DOHH2 (cell line): ENCODE measurements at regions not wholly inside any gene's neighbourhood (a gene's known extent, or its start where the extent isn't known, plus 50 kb on each side); places are given as distances from the start of the nearest gene placed in this dataset.

Experiments used
- CTCF ChIP-seq: fragments of 200-600 bp; sonication (generic); IDR thresholded peaks from one replicate; pipeline ENCODE4 v1.5.1; 2014; ENCODE audit warnings: antibody characterized with exemption, mild to moderate bottlenecking, low read depth, low read length; ENCODE audit not compliant: poor library complexity, severe bottlenecking
- EZH2phosphoT487 ChIP-seq: fragments of 200-600 bp; sonication (generic); IDR thresholded peaks from 2 replicates; pipeline ENCODE4 v1.6.1; 2017; ENCODE audit warnings: borderline replicate concordance, mild to moderate bottlenecking, antibody characterized with exemption, low read length, moderate library complexity, mixed read lengths

GRCh38 chr9:103991001-103991400, 103.1 kb upstream of the SMC2 start:
- no peak for TF ChIP-seq CTCF
- no peak for TF ChIP-seq EZH2phosphoT487
